SK-N-SH (cell line): ENCODE measurements at regions not wholly inside any gene's neighbourhood (a gene's known extent, or its start where the extent isn't known, plus 50 kb on each side); places are given as distances from the start of the nearest gene placed in this dataset.

ENCODE experiments used
- CTCF ChIA-PET: fragments of 300-600, 350-600 bp; formaldehyde crosslinking; extraction: SDS; loops from one replicate; lab custom pipeline; 2021; lab: Yijun Ruan, JAX
- POLR2A ChIA-PET: fragments of 350-600 bp; sonication (Branson Sonifier 250); formaldehyde crosslinking; extraction: SDS; loops from one replicate; lab custom pipeline; 2020; ENCODE audit warnings: antibody characterized with exemption, inconsistent platforms; lab: Yijun Ruan, JAX
- DNase-seq: peaks from one replicate; pipeline ENCODE4 v3.0.0; 2012
- H2AFZ ChIP-seq: fragments of 200-600 bp; sonication (generic); 2 replicates; pipeline ENCODE4 v1.8.1; 2016; ENCODE audit warnings: antibody characterized with exemption, mild to moderate bottlenecking, low read depth
- H3F3A ChIP-seq: fragments of 200-600 bp; sonication (generic); replicated peaks from 2 replicates; pipeline ENCODE3; 2016; ENCODE audit warnings: antibody characterized with exemption, mild to moderate bottlenecking; ENCODE audit not compliant: insufficient read depth
- H3K27ac ChIP-seq, 2 experiments: fragments of 200-500 bp in 1 of 2; fragments of 200-600 bp in 1 of 2; sonication (Bioruptor generic) in 1 of 2; sonication (generic), shearing (Covaris generic) in 1 of 2; 2 replicates each; pipeline versions ENCODE4 v1.5.1 to v1.6.1; 2014 to 2016; ENCODE audit warnings: low read depth in 2 of 2, inconsistent platforms in 1 of 2, low read length in 1 of 2, mild to moderate bottlenecking in 1 of 2, mixed read lengths in 1 of 2
- H3K27me3 ChIP-seq: fragments of 200-600 bp; sonication (generic), shearing (Covaris generic); 2 replicates; pipeline ENCODE4 v1.6.1; 2016; ENCODE audit warnings: mixed run types; ENCODE audit not compliant: insufficient read depth
- H3K36me3 ChIP-seq, 2 experiments: fragments of 200-500 bp in 1 of 2; fragments of 200-600 bp in 1 of 2; sonication (Bioruptor generic) in 1 of 2; sonication (generic) in 1 of 2; replicated peaks in 1 of 2; 2 replicates each; pipeline versions ENCODE3 to v1.5.1; 2014 to 2016; ENCODE audit warnings: low read length in 1 of 2, mild to moderate bottlenecking in 1 of 2; ENCODE audit not compliant: insufficient read depth in 2 of 2, control insufficient read depth in 1 of 2
- H3K4me1 ChIP-seq, 2 experiments: fragments of 200-500 bp in 1 of 2; fragments of 200-600 bp in 1 of 2; sonication (Bioruptor generic) in 1 of 2; sonication (generic), shearing (Covaris generic) in 1 of 2; 2 replicates each; pipeline versions ENCODE4 v1.5.1 to v1.6.1; 2014 to 2016; ENCODE audit warnings: low read depth in 1 of 2, low read length in 1 of 2, mixed run types in 1 of 2; ENCODE audit not compliant: insufficient read depth in 2 of 2, control insufficient read depth in 1 of 2
- H3K4me2 ChIP-seq: fragments of 200-600 bp; sonication (generic), shearing (Covaris generic); 2 replicates; pipeline ENCODE4 v1.6.1; 2017; ENCODE audit warnings: mixed run types
- H3K4me3 ChIP-seq, 2 experiments: fragments of 200-500 bp in 1 of 2; fragments of 200-600 bp in 1 of 2; sonication (Bioruptor generic) in 1 of 2; sonication (generic), shearing (Covaris generic) in 1 of 2; 2 replicates each; pipeline versions ENCODE4 v1.5.1 to v1.8.1; 2014 to 2016; ENCODE audit warnings: low read depth in 2 of 2, inconsistent platforms in 1 of 2, low read length in 1 of 2, mild to moderate bottlenecking in 1 of 2, mixed read lengths in 1 of 2, moderate library complexity in 1 of 2
- H3K79me2 ChIP-seq: fragments of 200-600 bp; sonication (generic); 2 replicates; pipeline ENCODE4 v1.8.1; 2017; ENCODE audit warnings: mild to moderate bottlenecking; ENCODE audit not compliant: insufficient read depth
- H3K9ac ChIP-seq: fragments of 200-600 bp; sonication (generic); 2 replicates; pipeline ENCODE4 v1.6.1; 2017; ENCODE audit warnings: mixed run types
- H3K9me2 ChIP-seq: fragments of 200-600 bp; sonication (generic); 2 replicates; pipeline ENCODE4 v1.6.1; 2017; ENCODE audit warnings: mixed run types
- H3K9me3 ChIP-seq: fragments of 200-600 bp; sonication (generic); 2 replicates; pipeline ENCODE4 v1.6.1; 2017; ENCODE audit warnings: mixed run types, mild to moderate bottlenecking, moderate library complexity
- H4K20me1 ChIP-seq: fragments of 200-600 bp; sonication (generic); 2 replicates; pipeline ENCODE4 v1.6.1; 2017; ENCODE audit warnings: mild to moderate bottlenecking, mixed run types; ENCODE audit not compliant: insufficient read depth
- CHD2 ChIP-seq: fragments of 150-350 bp; IDR thresholded peaks from 2 replicates; pipeline ENCODE4 v1.6.1; 2018; ENCODE audit warnings: low read length; ENCODE audit not compliant: partially characterized antibody
- ELF1 ChIP-seq: IDR thresholded peaks from 2 replicates; pipeline ENCODE4 v1.4.0; 2012
- EP300 ChIP-seq, 2 experiments: IDR thresholded peaks; 2 replicates each; pipeline versions ENCODE4 v1.4.0 to v1.6.1; 2012; ENCODE audit warnings: borderline replicate concordance in 1 of 2, low read depth in 1 of 2, low read length in 1 of 2
- EZH2phosphoT487 ChIP-seq: fragments of 200-600 bp; sonication (generic); IDR thresholded peaks from 2 replicates; pipeline ENCODE4 v1.6.1; 2017; ENCODE audit warnings: low read depth, mixed run types, mild to moderate bottlenecking, antibody characterized with exemption, moderate library complexity, borderline replicate concordance
- FOSL2 ChIP-seq: IDR thresholded peaks from 2 replicates; pipeline ENCODE4 v1.4.0; 2012; ENCODE audit warnings: low read depth, mild to moderate bottlenecking, moderate library complexity, borderline replicate concordance
- FOXJ3 ChIP-seq: sonication (generic); formaldehyde crosslinking; IDR thresholded peaks from 2 replicates; pipeline ENCODE4 v1.5.1; 2020; ENCODE audit warnings: mild to moderate bottlenecking, missing genetic modification reagents
- JUND ChIP-seq: IDR thresholded peaks from 2 replicates; pipeline ENCODE4 v1.4.0; 2012
- NFIC ChIP-seq: IDR thresholded peaks from 2 replicates; pipeline ENCODE4 v1.4.0; 2012; ENCODE audit warnings: borderline replicate concordance
- RCOR1 ChIP-seq: fragments of 150-350 bp; IDR thresholded peaks from 2 replicates; pipeline ENCODE4 v1.6.1; 2017; ENCODE audit warnings: antibody characterized with exemption, low read length
- RXRA ChIP-seq: IDR thresholded peaks from 2 replicates; pipeline ENCODE4 v1.4.0; 2012; ENCODE audit warnings: low read depth, mild to moderate bottlenecking, borderline replicate concordance
- SIN3A ChIP-seq: IDR thresholded peaks from 2 replicates; pipeline ENCODE4 v1.6.1; 2012; ENCODE audit warnings: low read depth, mild to moderate bottlenecking, low read length, moderate library complexity, borderline replicate concordance
- SMC3 ChIP-seq: IDR thresholded peaks from 2 replicates; pipeline ENCODE4 v1.6.1; 2012; ENCODE audit warnings: low read depth, low read length, improper control_type of control experiment
- TCF12 ChIP-seq: IDR thresholded peaks from 2 replicates; pipeline ENCODE4 v1.4.0; 2012
- TEAD4 ChIP-seq: IDR thresholded peaks from 2 replicates; pipeline ENCODE4 v1.4.0; 2012; ENCODE audit warnings: mild to moderate bottlenecking, borderline replicate concordance; ENCODE audit not compliant: insufficient read depth
- YY1 ChIP-seq: IDR thresholded peaks from 2 replicates; pipeline ENCODE4 v1.4.0; 2012; ENCODE audit warnings: low read depth, mild to moderate bottlenecking
- WGBS: methylation state at CpG from one replicate; pipeline ENCODE4 v1.1.6; 2017; ENCODE audit warnings: low lambda C conversion rate; 5-methylcytosine and 5-hydroxymethylcytosine counted together
- TF ChIP-seq, protein P1 (sequence below): IDR thresholded peaks from 2 replicates; pipeline ENCODE4; 2012
- TF ChIP-seq, protein P2 (sequence below): IDR thresholded peaks from 2 replicates; pipeline ENCODE4 v1.4.0; 2012; ENCODE audit warnings: low read depth
- TF ChIP-seq, protein P3 (sequence below): fragments of 150-350 bp; IDR thresholded peaks from 2 replicates; pipeline ENCODE4 v1.6.1; 2017; ENCODE audit warnings: antibody characterized with exemption, low read length, low read depth, borderline replicate concordance

DNA sequence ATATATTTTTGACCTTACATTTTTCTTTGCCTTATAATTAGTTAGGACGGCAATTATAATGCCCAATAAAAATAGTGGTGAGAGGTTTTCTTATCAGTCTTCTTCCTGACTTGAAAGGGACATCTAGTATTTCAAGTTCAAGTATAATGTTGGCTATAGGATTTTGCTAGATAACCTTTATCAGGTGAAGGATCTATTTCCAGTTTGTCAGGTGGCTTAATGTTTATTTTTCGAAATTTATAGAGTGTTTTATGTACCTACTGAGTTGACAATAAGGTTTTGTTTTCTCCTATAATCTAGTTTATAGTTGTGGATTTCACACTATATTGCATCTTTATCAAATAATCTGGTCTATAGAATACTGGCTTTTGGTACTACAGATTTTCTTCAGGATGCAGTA is 351.8 kb upstream of the FGF13 start:
- H3K4me2 ChIP-seq = no peak overlapping the region
- H2AFZ ChIP-seq = no peak overlapping the region
- H3K79me2 ChIP-seq = no peaks in the 10 kb centered on the region
- H3K9me3 ChIP-seq = no peaks in the 10 kb centered on the region; the same call in 1 of the 2 replicates
- H3K9ac ChIP-seq = no peak overlapping the region
- H3K9me2 ChIP-seq = no peaks in the 10 kb centered on the region
- no peak overlapping the region for H3K27ac ChIP-seq
- no peaks in the 10 kb centered on the region for H3F3A ChIP-seq
- H3K27me3 ChIP-seq = no peaks in the 10 kb centered on the region
- no peak overlapping the region for H3K4me3 ChIP-seq
- no peaks in the 10 kb centered on the region for H3K36me3 ChIP-seq
- TF ChIP-seq FOSL2 = no peak
- TF ChIP-seq RXRA = no peak
- TF ChIP-seq, protein P1, sequence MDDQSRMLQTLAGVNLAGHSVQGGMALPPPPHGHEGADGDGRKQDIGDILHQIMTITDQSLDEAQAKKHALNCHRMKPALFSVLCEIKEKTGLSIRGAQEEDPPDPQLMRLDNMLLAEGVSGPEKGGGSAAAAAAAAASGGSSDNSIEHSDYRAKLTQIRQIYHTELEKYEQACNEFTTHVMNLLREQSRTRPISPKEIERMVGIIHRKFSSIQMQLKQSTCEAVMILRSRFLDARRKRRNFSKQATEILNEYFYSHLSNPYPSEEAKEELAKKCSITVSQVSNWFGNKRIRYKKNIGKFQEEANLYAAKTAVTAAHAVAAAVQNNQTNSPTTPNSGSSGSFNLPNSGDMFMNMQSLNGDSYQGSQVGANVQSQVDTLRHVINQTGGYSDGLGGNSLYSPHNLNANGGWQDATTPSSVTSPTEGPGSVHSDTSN = no peak
- no peak for TF ChIP-seq SIN3A
- no peak for TF ChIP-seq EZH2phosphoT487
- no peak for TF ChIP-seq YY1
- TF ChIP-seq TEAD4 = no peak
- TF ChIP-seq SMC3 = no peak
- TF ChIP-seq, protein P2, sequence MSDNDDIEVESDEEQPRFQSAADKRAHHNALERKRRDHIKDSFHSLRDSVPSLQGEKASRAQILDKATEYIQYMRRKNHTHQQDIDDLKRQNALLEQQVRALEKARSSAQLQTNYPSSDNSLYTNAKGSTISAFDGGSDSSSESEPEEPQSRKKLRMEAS = no peak
- no peak for TF ChIP-seq RCOR1
- TF ChIP-seq EP300 (IDR thresholded peaks at IDR 0.05; ENCODE audit: borderline replicate concordance in 1 of 2, low read depth in 1 of 2, low read length in 1 of 2) = no peak
- no peak for TF ChIP-seq ELF1
- TF ChIP-seq CHD2 = no peak
- ChIA-PET POLR2A (no interaction called here), CTCF (no interaction called here)
- no peaks in the 10 kb centered on the region for H3K4me1 ChIP-seq
- no peak for DNase-seq
- 0% methylated on average over 2 of the region's 2 CpGs for WGBS
- H4K20me1 ChIP-seq = no peaks in the 10 kb centered on the region

DNA sequence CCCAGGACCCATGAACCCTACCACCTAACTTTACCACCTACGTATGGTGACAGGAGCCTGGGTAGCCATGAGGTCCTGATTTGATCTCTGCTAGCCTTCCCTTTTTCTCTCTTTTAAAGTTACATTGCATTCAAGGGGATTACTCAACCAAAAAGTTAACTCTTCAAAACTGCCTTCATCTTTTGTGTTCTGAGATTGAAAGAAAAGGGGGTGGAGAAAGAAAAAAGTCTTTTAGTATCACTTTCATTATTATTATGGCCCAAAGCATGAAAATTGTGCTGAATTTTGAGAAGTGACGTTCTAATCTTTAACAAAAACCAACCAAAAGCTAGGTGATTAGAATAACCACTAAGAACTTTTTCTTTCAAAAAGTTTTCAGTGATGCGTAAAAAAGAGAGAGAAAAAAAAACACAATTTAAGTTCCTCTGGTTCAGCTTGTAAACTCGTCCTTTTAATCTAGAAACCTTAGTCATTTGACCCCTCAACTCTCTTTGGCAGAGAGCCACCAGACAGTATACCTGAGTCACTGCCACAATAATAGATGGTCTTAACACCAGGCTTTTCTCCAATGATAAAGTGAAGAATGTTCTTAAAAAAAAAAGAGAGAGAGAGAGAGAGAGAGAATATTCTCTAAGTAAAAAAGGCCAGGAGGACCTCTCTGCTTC is 347.4 kb upstream of the FGF13 start:
- no peaks in the 10 kb centered on the region for H3K27me3 ChIP-seq
- CTCF ChIA-PET = no interaction called here
- DNase-seq = no peak
- no peak overlapping the region for H3K4me3 ChIP-seq
- H3K9me3 ChIP-seq = no peaks in the 10 kb centered on the region; the same call in 1 of the 2 replicates
- H3K4me1 ChIP-seq = no peaks in the 10 kb centered on the region
- no peaks in the 10 kb centered on the region for H3K36me3 ChIP-seq
- 14% methylated on average over 4 of the region's 4 CpGs for WGBS
- H3K9ac ChIP-seq = no peak overlapping the region
- no peaks in the 10 kb centered on the region for H3F3A ChIP-seq
- no peak overlapping the region for H2AFZ ChIP-seq
- no peaks in the 10 kb centered on the region for H3K79me2 ChIP-seq
- H3K4me2 ChIP-seq = no peak overlapping the region
- no peaks in the 10 kb centered on the region for H4K20me1 ChIP-seq
- H3K9me2 ChIP-seq = no peaks in the 10 kb centered on the region
- no peak for TF ChIP-seq TCF12
- no peak for TF ChIP-seq TEAD4
- TF ChIP-seq JUND = no peak
- no peak for TF ChIP-seq RCOR1
- TF ChIP-seq NFIC = no peak
- TF ChIP-seq YY1 = no peak
- TF ChIP-seq FOXJ3 = no peak
- TF ChIP-seq ELF1 = no peak
- no peak for TF ChIP-seq FOSL2
- TF ChIP-seq, protein P3, sequence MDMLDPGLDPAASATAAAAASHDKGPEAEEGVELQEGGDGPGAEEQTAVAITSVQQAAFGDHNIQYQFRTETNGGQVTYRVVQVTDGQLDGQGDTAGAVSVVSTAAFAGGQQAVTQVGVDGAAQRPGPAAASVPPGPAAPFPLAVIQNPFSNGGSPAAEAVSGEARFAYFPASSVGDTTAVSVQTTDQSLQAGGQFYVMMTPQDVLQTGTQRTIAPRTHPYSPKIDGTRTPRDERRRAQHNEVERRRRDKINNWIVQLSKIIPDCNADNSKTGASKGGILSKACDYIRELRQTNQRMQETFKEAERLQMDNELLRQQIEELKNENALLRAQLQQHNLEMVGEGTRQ = no peak
- TF ChIP-seq SIN3A = no peak
- H3K27ac ChIP-seq = no peak overlapping the region
- POLR2A ChIA-PET = no interaction called here
